GM23248 (cell line): ENCODE measurements at regions not wholly inside any gene's neighbourhood (a gene's known extent, or its start where the extent isn't known, plus 50 kb on each side); places are given as distances from the start of the nearest gene placed in this dataset.

ENCODE experiments used
- EZH2 ChIP-seq: fragments of 200-600 bp; sonication (generic); IDR thresholded peaks from 2 replicates; pipeline ENCODE4 v1.6.1; 2018; ENCODE audit warnings: antibody characterized with exemption, mild to moderate bottlenecking; ENCODE audit not compliant: insufficient read depth, poor library complexity, severe bottlenecking
- EZH2phosphoT487 ChIP-seq: fragments of 200-600 bp; sonication (generic); IDR thresholded peaks from 2 replicates; pipeline ENCODE4 v1.6.1; 2018; ENCODE audit warnings: antibody characterized with exemption, moderate library complexity, mild to moderate bottlenecking, low read depth; ENCODE audit not compliant: insufficient read depth

DNA sequence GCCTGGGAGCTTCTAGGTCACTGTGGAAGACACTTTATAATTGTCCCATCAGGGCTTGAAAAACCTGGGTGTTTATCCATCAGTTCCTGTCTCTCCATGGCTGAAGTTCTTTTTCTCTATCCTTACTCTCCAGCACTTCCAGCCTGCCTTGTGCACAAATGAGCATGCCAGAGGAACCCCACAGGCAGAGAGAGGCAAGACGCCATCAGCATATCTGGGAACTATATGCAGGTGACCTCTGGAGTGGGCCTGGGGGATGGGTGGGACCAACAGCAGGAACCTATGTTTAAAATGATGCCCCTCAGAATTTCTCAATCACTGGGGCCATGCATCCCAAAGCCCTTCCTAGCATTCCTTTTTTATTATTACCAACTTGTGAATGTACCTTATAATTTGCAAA lies 156.2 kb upstream of the PARD3B start:
- TF ChIP-seq EZH2phosphoT487 (no peak), EZH2 (no peak)
